GM12878 (cell line): ENCODE measurements at regions not wholly inside any gene's neighbourhood (a gene's known extent, or its start where the extent isn't known, plus 50 kb on each side); places are given as distances from the start of the nearest gene placed in this dataset.

ENCODE experiments used
- ATAC-seq: fragments of 200-7000 bp; cut with Tn5 transposase; 3 replicates; pipeline ENCODE4 v1.9.1; 2020; ENCODE audit warnings: mild to moderate bottlenecking, moderate library complexity
- BruUV-seq: library from RNA; stranded (reverse); fragments of 400-500 nt; replicated peaks from 2 replicates; lab custom pipeline; 2021; lab: Mats Ljungman, UMichigan
- CTCF ChIA-PET: fragments of 300-600 bp; sonication (Branson Sonifier 250); formaldehyde crosslinking; extraction: SDS; loops from one replicate; lab custom pipeline; 2021; ENCODE audit warnings: inconsistent platforms; lab: Yijun Ruan, JAX
- POLR2A ChIA-PET: fragments of 350-600 bp; formaldehyde crosslinking; extraction: SDS; loops from one replicate; lab custom pipeline; 2021; ENCODE audit warnings: inconsistent platforms; lab: Charles Lee
- RAD21 ChIA-PET: fragments of 300-600 bp; sonication (Branson Sonifier 250); formaldehyde crosslinking; loops from one replicate; lab custom pipeline; 2023; ENCODE audit warnings: antibody characterized with exemption; ENCODE audit not compliant: unreplicated experiment; lab: Charles Lee
- SMC1A ChIA-PET: fragments of 300-600 bp; sonication (Branson Sonifier 250); formaldehyde crosslinking; loops from one replicate; lab custom pipeline; 2023; ENCODE audit not compliant: unreplicated experiment, uncharacterized antibody; lab: Charles Lee
- DNase-seq: peaks from one replicate; pipeline ENCODE4 v3.0.0-alpha.2; 2011; ENCODE audit warnings: low read depth, low spot score
- FAIRE-seq: peaks from 3 replicates; lab custom pipeline; 2011; peaks lifted over from hg19 to GRCh38; lab: Jason Lieb, UNC
- H2AFZ ChIP-seq: 2 replicates; pipeline ENCODE4 v1.6.0; 2011; ENCODE audit warnings: low read depth, low read length, control low read depth; ENCODE audit not compliant: control insufficient read depth
- H3K27ac ChIP-seq: 2 replicates; pipeline ENCODE4 v1.5.1; 2011; ENCODE audit warnings: control low read depth; ENCODE audit not compliant: control insufficient read depth, insufficient read depth
- H3K27me3 ChIP-seq, 2 experiments: replicated peaks in 1 of 2; 2 replicates each; pipeline versions ENCODE4 v1.6.0 to v1.6.1; 2011; ENCODE audit warnings: low read length in 1 of 2; ENCODE audit not compliant: control insufficient read depth in 2 of 2, insufficient read depth in 2 of 2
- H3K36me3 ChIP-seq, 2 experiments: 2 replicates each; pipeline ENCODE4 v1.5.1; 2011; ENCODE audit warnings: low read length in 1 of 2; ENCODE audit not compliant: control insufficient read depth in 2 of 2, insufficient read depth in 2 of 2
- H3K4me1 ChIP-seq: 2 replicates; pipeline ENCODE4 v1.6.1; 2011; ENCODE audit warnings: mild to moderate bottlenecking, low read length, moderate library complexity, mixed read lengths; ENCODE audit not compliant: control insufficient read depth, insufficient read depth
- H3K4me2 ChIP-seq: 2 replicates; pipeline ENCODE4 v1.6.0; 2011; ENCODE audit warnings: control low read depth; ENCODE audit not compliant: control insufficient read depth, insufficient read depth
- H3K4me3 ChIP-seq: fragments of 200-600 bp; sonication (generic); 2 replicates; pipeline ENCODE4 v1.5.1; 2016
- H3K79me2 ChIP-seq: 2 replicates; pipeline ENCODE4 v1.6.0; 2011; ENCODE audit warnings: low read length; ENCODE audit not compliant: control insufficient read depth, insufficient read depth
- H3K9ac ChIP-seq: 2 replicates; pipeline ENCODE4 v1.8.0; 2011; ENCODE audit warnings: low read length, control low read depth, mixed read lengths; ENCODE audit not compliant: control insufficient read depth, insufficient read depth
- H3K9me3 ChIP-seq: replicated peaks from 3 replicates; pipeline ENCODE4 v1.5.1; 2011; ENCODE audit warnings: mild to moderate bottlenecking, low read length; ENCODE audit not compliant: control insufficient read depth, insufficient read depth
- H4K20me1 ChIP-seq: 2 replicates; pipeline ENCODE4 v1.6.0; 2011; ENCODE audit not compliant: control insufficient read depth, insufficient read depth
- BMI1 ChIP-seq: fragments of 450-650 bp; IDR thresholded peaks from 2 replicates; pipeline ENCODE4 v1.6.1; 2016; ENCODE audit warnings: mild to moderate bottlenecking, moderate library complexity, borderline replicate concordance
- EZH2 ChIP-seq: IDR thresholded peaks from 2 replicates; pipeline ENCODE4 v1.6.1; 2012; ENCODE audit warnings: low read depth, mild to moderate bottlenecking, control low read depth, inconsistent platforms, low read length, borderline replicate concordance; ENCODE audit not compliant: control insufficient read depth
- HDAC2 ChIP-seq: fragments of 200-600 bp; sonication (generic); IDR thresholded peaks from 2 replicates; pipeline ENCODE4 v1.6.1; 2017
- IRF4 ChIP-seq: IDR thresholded peaks from 2 replicates; pipeline ENCODE4 v1.6.1; 2011; ENCODE audit warnings: low read depth, low read length
- KAT2A ChIP-seq: conservative IDR thresholded peaks from 2 replicates; pipeline ENCODE4 v1.6.1; 2011; ENCODE audit warnings: low read depth, low read length; ENCODE audit not compliant: control insufficient read depth
- MTA3 ChIP-seq: IDR thresholded peaks from 2 replicates; pipeline ENCODE4 v1.6.1; 2012; ENCODE audit warnings: low read length, inconsistent platforms, borderline replicate concordance
- MYB ChIP-seq: fragments of 150-350 bp; IDR thresholded peaks from 2 replicates; pipeline ENCODE4 v1.6.1; 2014; ENCODE audit warnings: mild to moderate bottlenecking, low read depth, low read length, borderline replicate concordance
- POU2F2 ChIP-seq: IDR thresholded peaks from 3 replicates; pipeline ENCODE4 v1.6.1; 2011; ENCODE audit warnings: low read depth, mild to moderate bottlenecking, low read length, borderline replicate concordance
- RAD21 ChIP-seq: IDR thresholded peaks from 2 replicates; pipeline ENCODE4 v1.6.1; 2011; ENCODE audit warnings: mild to moderate bottlenecking, low read depth, low read length, moderate library complexity; ENCODE audit not compliant: insufficient read depth
- YY1 ChIP-seq: IDR thresholded peaks from 2 replicates; pipeline ENCODE4 v1.6.1; 2011; ENCODE audit warnings: low read depth, mild to moderate bottlenecking, low read length
- ZNF217 ChIP-seq: fragments of 450-650 bp; IDR thresholded peaks from 2 replicates; pipeline ENCODE4 v1.6.1; 2017; ENCODE audit warnings: antibody characterized with exemption, mild to moderate bottlenecking
- ZNF622 ChIP-seq: fragments of 450-650 bp; IDR thresholded peaks from 2 replicates; pipeline ENCODE4 v1.6.1; 2017; ENCODE audit warnings: mild to moderate bottlenecking, inconsistent platforms
- WGBS: methylation state at CpG from one replicate; pipeline ENCODE4 v1.1.6; 2016; ENCODE audit warnings: low lambda C conversion rate; ENCODE audit not compliant: insufficient replicate concordance, insufficient coverage; ENCODE audit errors: missing lambda C conversion rate; 5-methylcytosine and 5-hydroxymethylcytosine counted together
- in situ Hi-C: fragments of 300-500 bp; cut with MboI; formaldehyde crosslinking; loops from 9 replicates; pipeline ENCODE4 v1.14.3; 2018; ENCODE audit warnings: mixed read lengths
- intact Hi-C: fragments of 100-400 bp; cut with micrococcal nuclease; formaldehyde crosslinking; loops from one replicate; pipeline ENCODE4 v1.14.2; 2022; ENCODE audit not compliant: unreplicated experiment
- TF ChIP-seq, protein P1 (sequence below): IDR thresholded peaks from 2 replicates; pipeline ENCODE4 v1.6.1; 2012; ENCODE audit warnings: mild to moderate bottlenecking, low read depth, low read length
- TF ChIP-seq, protein P2 (sequence below): fragments of 450-650 bp; IDR thresholded peaks from 2 replicates; pipeline ENCODE4 v1.6.1; 2016; ENCODE audit warnings: mild to moderate bottlenecking
- TF ChIP-seq, protein P3 (sequence below): fragments of 450-650 bp; IDR thresholded peaks from 2 replicates; pipeline ENCODE4 v1.6.1; 2016; ENCODE audit warnings: mild to moderate bottlenecking
- TF ChIP-seq, protein P4 (sequence below): fragments of 450-650 bp; conservative IDR thresholded peaks from 2 replicates; pipeline ENCODE4 v1.6.1; 2017; ENCODE audit warnings: mild to moderate bottlenecking, moderate library complexity

DNA sequence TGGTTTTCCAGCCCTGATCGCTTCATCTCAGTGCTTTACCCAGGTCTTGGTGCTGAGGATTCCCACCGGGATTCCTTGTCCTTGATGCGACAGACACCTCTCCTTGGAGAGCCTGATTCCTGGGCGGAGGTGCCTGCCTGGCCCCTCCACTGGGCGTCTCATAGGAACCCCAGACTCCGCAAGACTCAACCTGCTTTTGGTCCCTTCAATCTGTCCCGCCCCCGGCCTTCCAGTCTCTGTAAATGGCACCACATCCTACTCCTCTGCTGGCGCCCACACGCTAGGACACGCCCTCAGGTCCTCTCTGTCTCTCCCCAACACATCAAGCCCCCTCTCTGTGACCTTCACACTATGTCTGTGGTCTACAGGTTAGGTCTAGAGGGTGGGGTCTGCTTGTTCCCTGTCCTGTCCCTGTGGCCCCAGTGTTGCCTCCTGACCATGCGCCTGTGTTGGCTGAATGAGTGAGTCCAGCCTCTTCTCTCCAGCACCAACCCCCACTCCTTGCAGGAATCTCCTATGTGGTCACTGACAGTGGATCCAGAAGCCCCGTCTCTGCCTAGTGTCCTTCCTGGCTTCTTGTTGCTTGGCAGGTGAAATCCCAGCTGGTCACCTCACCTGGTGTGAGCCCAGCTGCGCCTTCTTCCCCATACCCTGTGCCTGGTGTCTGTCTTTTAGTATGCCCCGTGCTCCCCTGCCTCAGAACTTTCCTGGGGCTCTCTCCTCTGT is 119.7 kb upstream of the C1orf174 start (continued):
- TF ChIP-seq BMI1 (no peak), MYB (no peak)
- TF ChIP-seq, protein P1, sequence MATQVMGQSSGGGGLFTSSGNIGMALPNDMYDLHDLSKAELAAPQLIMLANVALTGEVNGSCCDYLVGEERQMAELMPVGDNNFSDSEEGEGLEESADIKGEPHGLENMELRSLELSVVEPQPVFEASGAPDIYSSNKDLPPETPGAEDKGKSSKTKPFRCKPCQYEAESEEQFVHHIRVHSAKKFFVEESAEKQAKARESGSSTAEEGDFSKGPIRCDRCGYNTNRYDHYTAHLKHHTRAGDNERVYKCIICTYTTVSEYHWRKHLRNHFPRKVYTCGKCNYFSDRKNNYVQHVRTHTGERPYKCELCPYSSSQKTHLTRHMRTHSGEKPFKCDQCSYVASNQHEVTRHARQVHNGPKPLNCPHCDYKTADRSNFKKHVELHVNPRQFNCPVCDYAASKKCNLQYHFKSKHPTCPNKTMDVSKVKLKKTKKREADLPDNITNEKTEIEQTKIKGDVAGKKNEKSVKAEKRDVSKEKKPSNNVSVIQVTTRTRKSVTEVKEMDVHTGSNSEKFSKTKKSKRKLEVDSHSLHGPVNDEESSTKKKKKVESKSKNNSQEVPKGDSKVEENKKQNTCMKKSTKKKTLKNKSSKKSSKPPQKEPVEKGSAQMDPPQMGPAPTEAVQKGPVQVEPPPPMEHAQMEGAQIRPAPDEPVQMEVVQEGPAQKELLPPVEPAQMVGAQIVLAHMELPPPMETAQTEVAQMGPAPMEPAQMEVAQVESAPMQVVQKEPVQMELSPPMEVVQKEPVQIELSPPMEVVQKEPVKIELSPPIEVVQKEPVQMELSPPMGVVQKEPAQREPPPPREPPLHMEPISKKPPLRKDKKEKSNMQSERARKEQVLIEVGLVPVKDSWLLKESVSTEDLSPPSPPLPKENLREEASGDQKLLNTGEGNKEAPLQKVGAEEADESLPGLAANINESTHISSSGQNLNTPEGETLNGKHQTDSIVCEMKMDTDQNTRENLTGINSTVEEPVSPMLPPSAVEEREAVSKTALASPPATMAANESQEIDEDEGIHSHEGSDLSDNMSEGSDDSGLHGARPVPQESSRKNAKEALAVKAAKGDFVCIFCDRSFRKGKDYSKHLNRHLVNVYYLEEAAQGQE = no peak
- TF ChIP-seq, protein P2, sequence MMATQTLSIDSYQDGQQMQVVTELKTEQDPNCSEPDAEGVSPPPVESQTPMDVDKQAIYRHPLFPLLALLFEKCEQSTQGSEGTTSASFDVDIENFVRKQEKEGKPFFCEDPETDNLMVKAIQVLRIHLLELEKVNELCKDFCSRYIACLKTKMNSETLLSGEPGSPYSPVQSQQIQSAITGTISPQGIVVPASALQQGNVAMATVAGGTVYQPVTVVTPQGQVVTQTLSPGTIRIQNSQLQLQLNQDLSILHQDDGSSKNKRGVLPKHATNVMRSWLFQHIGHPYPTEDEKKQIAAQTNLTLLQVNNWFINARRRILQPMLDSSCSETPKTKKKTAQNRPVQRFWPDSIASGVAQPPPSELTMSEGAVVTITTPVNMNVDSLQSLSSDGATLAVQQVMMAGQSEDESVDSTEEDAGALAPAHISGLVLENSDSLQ = no peak

DNA sequence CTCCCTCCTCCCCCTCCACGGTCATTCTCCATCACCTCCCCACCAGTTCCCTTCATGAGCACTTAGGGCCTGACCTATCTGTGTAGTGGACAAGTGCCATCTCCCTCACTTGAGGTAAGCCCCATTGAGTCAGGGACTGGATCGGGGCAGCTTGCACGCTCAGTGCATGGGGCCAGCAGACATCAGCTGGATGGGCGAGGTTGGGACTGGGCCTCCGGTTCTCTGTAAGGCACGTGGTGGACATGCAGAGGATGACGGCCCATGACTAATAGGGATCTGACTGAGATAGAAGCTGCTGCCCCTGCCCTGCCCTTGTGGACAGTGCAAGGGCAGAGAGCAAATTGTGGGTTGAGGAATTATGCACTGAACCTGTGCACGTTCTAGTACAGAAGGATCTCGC is 120.4 kb upstream of the C1orf174 start:
- Histone ChIP-seq H3K27ac (no peak overlapping the region), H3K79me2 (no peaks in the 10 kb centered on the region), H3K36me3 (no peaks in the 10 kb centered on the region), H3K9me3 (no peaks in the 10 kb centered on the region; the same call in 2 of the 3 replicates), H3K4me3 (no peak overlapping the region), H3K27me3 (no peaks in the 10 kb centered on the region), H3K4me2 (no peak overlapping the region), H3K4me1 (no peaks in the 10 kb centered on the region), H2AFZ (no peak overlapping the region), H3K9ac (no peak overlapping the region), H4K20me1 (no peaks in the 10 kb centered on the region)
- ATAC-seq = no peak
- SMC1A ChIA-PET = no interaction called here
- no peak for DNase-seq
- 31% methylated on average over 9 of the region's 9 CpGs for WGBS
- in situ Hi-C loops (no loop called here), intact Hi-C loops (no loop called here)
- no peak for FAIRE-seq
- RAD21 ChIA-PET = no interaction called here
- CTCF ChIA-PET = no interaction called here
- POLR2A ChIA-PET = no interaction called here
- BruUV-seq = no TSS peak
- TF ChIP-seq EZH2 = no peak
- TF ChIP-seq ZNF217 = no peak
- no peak for TF ChIP-seq ZNF622
- no peak for TF ChIP-seq IRF4
- TF ChIP-seq MTA3 = no peak
- TF ChIP-seq, protein P3, sequence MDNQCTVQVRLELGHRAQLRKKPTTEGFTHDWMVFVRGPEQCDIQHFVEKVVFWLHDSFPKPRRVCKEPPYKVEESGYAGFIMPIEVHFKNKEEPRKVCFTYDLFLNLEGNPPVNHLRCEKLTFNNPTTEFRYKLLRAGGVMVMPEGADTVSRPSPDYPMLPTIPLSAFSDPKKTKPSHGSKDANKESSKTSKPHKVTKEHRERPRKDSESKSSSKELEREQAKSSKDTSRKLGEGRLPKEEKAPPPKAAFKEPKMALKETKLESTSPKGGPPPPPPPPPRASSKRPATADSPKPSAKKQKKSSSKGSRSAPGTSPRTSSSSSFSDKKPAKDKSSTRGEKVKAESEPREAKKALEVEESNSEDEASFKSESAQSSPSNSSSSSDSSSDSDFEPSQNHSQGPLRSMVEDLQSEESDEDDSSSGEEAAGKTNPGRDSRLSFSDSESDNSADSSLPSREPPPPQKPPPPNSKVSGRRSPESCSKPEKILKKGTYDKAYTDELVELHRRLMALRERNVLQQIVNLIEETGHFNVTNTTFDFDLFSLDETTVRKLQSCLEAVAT = no peak
- TF ChIP-seq YY1 = no peak
- TF ChIP-seq RAD21 = no peak
- TF ChIP-seq, protein P4, sequence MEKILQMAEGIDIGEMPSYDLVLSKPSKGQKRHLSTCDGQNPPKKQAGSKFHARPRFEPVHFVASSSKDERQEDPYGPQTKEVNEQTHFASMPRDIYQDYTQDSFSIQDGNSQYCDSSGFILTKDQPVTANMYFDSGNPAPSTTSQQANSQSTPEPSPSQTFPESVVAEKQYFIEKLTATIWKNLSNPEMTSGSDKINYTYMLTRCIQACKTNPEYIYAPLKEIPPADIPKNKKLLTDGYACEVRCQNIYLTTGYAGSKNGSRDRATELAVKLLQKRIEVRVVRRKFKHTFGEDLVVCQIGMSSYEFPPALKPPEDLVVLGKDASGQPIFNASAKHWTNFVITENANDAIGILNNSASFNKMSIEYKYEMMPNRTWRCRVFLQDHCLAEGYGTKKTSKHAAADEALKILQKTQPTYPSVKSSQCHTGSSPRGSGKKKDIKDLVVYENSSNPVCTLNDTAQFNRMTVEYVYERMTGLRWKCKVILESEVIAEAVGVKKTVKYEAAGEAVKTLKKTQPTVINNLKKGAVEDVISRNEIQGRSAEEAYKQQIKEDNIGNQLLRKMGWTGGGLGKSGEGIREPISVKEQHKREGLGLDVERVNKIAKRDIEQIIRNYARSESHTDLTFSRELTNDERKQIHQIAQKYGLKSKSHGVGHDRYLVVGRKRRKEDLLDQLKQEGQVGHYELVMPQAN = no peak
- TF ChIP-seq KAT2A = no peak
- TF ChIP-seq POU2F2 = no peak
- TF ChIP-seq HDAC2 = no peak
